ENCODE measurements at regions not wholly inside any gene's neighbourhood (a gene's known extent, or its start where the extent isn't known, plus 50 kb on each side); places are given as distances from the start of the nearest gene placed in this dataset.

DNA sequence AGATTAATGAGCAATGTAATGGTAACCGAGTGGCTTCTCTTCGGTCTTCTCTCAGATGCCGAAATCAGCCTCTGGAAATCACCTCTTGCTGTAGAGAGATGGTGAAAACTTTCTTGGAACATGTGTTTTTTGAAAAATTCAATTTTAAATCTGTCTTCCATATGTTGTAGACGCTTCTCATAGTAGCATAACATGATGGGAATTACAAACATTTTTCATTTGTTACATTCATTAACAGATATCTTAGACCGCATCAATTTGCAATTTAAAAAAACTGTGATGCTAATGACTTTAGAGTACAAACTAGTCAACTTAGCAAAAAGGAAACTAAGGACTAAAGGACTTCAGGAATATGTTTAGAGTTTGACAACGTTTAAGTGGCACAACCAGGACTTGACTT lies 275.2 kb downstream of the ASXL3 start:
- H3K4me1 ChIP-seq (ENCODE audit: low read length), result peaks cover 5% of the 10 kb centered on the region; the same call in 1 of the 2 replicates
- no peak overlapping the region for H3K4me2 ChIP-seq (ENCODE audit: low read depth, low read length)
- no peaks in the 10 kb centered on the region for H3K36me3 ChIP-seq (replicated peaks; ENCODE audit: insufficient read depth, low read length)
- no peak overlapping the region for H3K4me3 ChIP-seq (ENCODE audit: low read length)
- no peaks in the 10 kb centered on the region for H4K20me1 ChIP-seq (ENCODE audit: insufficient read depth, low read length)
- H3K9me3 ChIP-seq (replicated peaks; ENCODE audit: insufficient read depth, low read length), result no peaks in the 10 kb centered on the region
- TF ChIP-seq, protein P1, sequence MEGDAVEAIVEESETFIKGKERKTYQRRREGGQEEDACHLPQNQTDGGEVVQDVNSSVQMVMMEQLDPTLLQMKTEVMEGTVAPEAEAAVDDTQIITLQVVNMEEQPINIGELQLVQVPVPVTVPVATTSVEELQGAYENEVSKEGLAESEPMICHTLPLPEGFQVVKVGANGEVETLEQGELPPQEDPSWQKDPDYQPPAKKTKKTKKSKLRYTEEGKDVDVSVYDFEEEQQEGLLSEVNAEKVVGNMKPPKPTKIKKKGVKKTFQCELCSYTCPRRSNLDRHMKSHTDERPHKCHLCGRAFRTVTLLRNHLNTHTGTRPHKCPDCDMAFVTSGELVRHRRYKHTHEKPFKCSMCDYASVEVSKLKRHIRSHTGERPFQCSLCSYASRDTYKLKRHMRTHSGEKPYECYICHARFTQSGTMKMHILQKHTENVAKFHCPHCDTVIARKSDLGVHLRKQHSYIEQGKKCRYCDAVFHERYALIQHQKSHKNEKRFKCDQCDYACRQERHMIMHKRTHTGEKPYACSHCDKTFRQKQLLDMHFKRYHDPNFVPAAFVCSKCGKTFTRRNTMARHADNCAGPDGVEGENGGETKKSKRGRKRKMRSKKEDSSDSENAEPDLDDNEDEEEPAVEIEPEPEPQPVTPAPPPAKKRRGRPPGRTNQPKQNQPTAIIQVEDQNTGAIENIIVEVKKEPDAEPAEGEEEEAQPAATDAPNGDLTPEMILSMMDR (IDR thresholded peaks at IDR 0.05; ENCODE audit: low read length), result no peak
- TF ChIP-seq EZH2 (optimal IDR thresholded peaks at IDR 0.05; ENCODE audit: low read depth, low read length) (no peak), EZH2phosphoT487 (IDR thresholded peaks at IDR 0.05; ENCODE audit: low read length) (no peak)
- no peaks in the 10 kb centered on the region for H3K9me2 ChIP-seq (replicated peaks; ENCODE audit: insufficient read depth, low read length)
- no peaks in the 10 kb centered on the region for H3K79me2 ChIP-seq (ENCODE audit: low read length)
- no peak overlapping the region for H2AFZ ChIP-seq (ENCODE audit: low read length)
- no peaks in the 10 kb centered on the region for H3K27me3 ChIP-seq (replicated peaks; ENCODE audit: insufficient read depth, low read length)
- no peak overlapping the region for H3K9ac ChIP-seq (ENCODE audit: low read length)
- no peak for DNase-seq
- no peaks in the 10 kb centered on the region for H3F3A ChIP-seq (ENCODE audit: insufficient read depth, low read length)
- H3K27ac ChIP-seq (ENCODE audit: low read length), result no peak overlapping the region

DNA sequence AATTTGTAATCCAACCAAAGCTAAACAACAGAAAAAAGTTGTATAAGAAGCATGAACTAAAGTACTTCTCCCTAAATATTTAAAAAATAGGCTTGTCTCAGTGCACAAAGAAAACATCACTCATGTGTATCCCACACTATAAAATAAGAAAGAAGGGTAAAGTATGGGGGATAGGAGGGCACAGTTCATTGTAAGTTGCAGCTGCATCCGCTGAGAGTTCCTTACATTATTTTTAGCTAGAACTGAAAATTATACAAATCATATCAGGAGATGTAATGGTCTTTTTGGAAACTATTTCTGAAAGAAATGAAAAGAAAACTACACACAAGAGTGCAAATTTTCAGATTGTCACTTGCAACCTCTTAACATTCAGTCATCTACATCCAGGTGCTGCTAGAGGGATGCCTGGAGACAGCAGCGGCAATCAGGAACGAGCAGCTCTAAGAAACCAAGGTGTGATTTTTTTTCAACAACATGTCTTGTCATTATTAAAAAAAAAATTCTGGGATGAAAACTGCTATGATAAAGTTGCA lies 273.6 kb downstream of the ASXL3 start:
- DNase-seq, result no peak
- no peak overlapping the region for H3K27ac ChIP-seq (ENCODE audit: low read length)
- no peaks in the 10 kb centered on the region for H3K9me3 ChIP-seq (replicated peaks; ENCODE audit: insufficient read depth, low read length)
- H3F3A ChIP-seq (ENCODE audit: insufficient read depth, low read length), result no peaks in the 10 kb centered on the region
- no peaks in the 10 kb centered on the region for H3K9me2 ChIP-seq (replicated peaks; ENCODE audit: insufficient read depth, low read length)
- peaks cover 5% of the 10 kb centered on the region; the same call in 1 of the 2 replicates for H3K4me1 ChIP-seq (ENCODE audit: low read length)
- no peaks in the 10 kb centered on the region for H3K36me3 ChIP-seq (replicated peaks; ENCODE audit: insufficient read depth, low read length)
- H2AFZ ChIP-seq (ENCODE audit: low read length), result no peak overlapping the region
- H3K27me3 ChIP-seq (replicated peaks; ENCODE audit: insufficient read depth, low read length), result no peaks in the 10 kb centered on the region
- H4K20me1 ChIP-seq (ENCODE audit: insufficient read depth, low read length), result no peaks in the 10 kb centered on the region
- no peaks in the 10 kb centered on the region for H3K79me2 ChIP-seq (ENCODE audit: low read length)
- H3K4me2 ChIP-seq (ENCODE audit: low read depth, low read length), result peak overlapping the region; percentile 8; the same call in 1 of the 2 replicates
- no peak overlapping the region for H3K4me3 ChIP-seq (ENCODE audit: low read length)
- no peak overlapping the region for H3K9ac ChIP-seq (ENCODE audit: low read length)
- TF ChIP-seq, protein P1 (IDR thresholded peaks at IDR 0.05; ENCODE audit: low read length), result no peak
- no peak for TF ChIP-seq EZH2phosphoT487 (IDR thresholded peaks at IDR 0.05; ENCODE audit: low read length)
- TF ChIP-seq EZH2 (optimal IDR thresholded peaks at IDR 0.05; ENCODE audit: low read depth, low read length), result no peak

DNA sequence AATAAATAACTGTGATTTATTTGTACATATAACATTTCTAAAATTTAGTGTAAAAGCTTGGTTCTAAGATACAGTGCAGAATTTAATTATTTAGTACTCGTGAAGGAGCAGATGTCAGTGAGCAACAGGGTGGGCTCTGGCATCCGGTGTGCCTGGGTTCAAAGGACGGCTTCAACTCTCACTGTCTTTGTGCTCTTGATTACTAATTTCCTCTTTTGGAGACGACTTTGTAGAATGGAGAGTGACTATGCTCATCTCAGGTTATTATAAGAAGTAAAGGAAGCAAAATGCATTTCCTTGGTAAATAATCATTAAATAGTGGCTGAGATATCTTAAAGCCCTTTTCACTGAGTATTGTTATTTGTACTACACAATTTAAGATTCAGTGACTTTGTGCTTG lies 271.7 kb downstream of the ASXL3 start:
- Histone ChIP-seq H3K27me3 (replicated peaks; ENCODE audit: insufficient read depth, low read length) (no peaks in the 10 kb centered on the region), H3K4me1 (ENCODE audit: low read length) (peaks cover 5% of the 10 kb centered on the region; the same call in 1 of the 2 replicates), H3K4me2 (ENCODE audit: low read depth, low read length) (no peak overlapping the region), H3K36me3 (replicated peaks; ENCODE audit: insufficient read depth, low read length) (no peaks in the 10 kb centered on the region), H3F3A (ENCODE audit: insufficient read depth, low read length) (no peaks in the 10 kb centered on the region), H3K27ac (ENCODE audit: low read length) (no peak overlapping the region), H3K9ac (ENCODE audit: low read length) (no peak overlapping the region), H3K79me2 (ENCODE audit: low read length) (no peaks in the 10 kb centered on the region), H4K20me1 (ENCODE audit: insufficient read depth, low read length) (no peaks in the 10 kb centered on the region), H3K9me2 (replicated peaks; ENCODE audit: insufficient read depth, low read length) (no peaks in the 10 kb centered on the region), H2AFZ (ENCODE audit: low read length) (no peak overlapping the region), H3K9me3 (replicated peaks; ENCODE audit: insufficient read depth, low read length) (no peaks in the 10 kb centered on the region), H3K4me3 (ENCODE audit: low read length) (no peak overlapping the region)
- no peak for DNase-seq
- TF ChIP-seq, protein P1 (IDR thresholded peaks at IDR 0.05; ENCODE audit: low read length), result no peak
- no peak for TF ChIP-seq EZH2phosphoT487 (IDR thresholded peaks at IDR 0.05; ENCODE audit: low read length)
- no peak for TF ChIP-seq EZH2 (optimal IDR thresholded peaks at IDR 0.05; ENCODE audit: low read depth, low read length)
